ENCODE measurements at regions not wholly inside any gene's neighbourhood (a gene's known extent, or its start where the extent isn't known, plus 50 kb on each side); places are given as distances from the start of the nearest gene placed in this dataset.

- TF ChIP-seq CTCF (IDR thresholded peaks at IDR 0.05) (no peak), POLR2A (IDR thresholded peaks at IDR 0.05) (no peak)
These were observed 246.0 kb upstream of the ARHGAP20 start for GRCh38 chr11:110958216-110958615.

Measured in suprapubic skin (tissue), 3 donors.